ENCODE measurements at regions not wholly inside any gene's neighbourhood (a gene's known extent, or its start where the extent isn't known, plus 50 kb on each side); places are given as distances from the start of the nearest gene placed in this dataset.

DNA sequence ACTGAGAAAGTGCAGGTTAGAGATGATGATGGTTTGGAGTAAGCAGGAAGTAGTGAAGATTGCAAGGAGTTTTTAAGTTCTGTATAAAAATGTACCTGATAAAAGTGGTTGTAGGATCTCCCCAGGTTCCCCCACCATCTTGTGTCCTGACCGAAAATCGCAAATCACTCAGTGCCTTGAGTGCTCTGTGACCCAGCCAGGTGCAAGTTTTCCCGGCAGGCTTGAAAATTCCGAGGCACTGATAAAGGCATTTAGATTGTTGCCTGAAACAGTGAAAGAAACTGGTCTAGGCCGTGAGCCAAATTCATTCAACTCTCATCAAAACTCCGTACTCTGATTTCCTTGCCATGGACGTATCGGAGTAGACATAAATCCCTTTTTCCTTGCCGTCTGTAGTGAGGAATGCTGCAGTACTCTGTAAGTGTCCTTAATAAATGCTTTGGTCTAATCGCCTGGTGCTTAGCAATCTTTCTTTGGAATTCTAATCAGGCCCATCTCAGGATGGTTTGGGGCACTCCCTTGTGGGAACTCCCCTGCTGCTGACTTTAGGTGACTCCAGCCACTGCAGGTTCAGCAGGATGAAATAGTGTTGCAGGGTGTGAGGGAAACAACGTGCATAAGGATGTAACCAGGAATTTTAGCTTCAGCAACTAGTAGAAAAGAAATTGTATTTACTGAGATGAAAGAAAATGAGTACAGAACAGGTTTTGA is 1199.8 kb upstream of the MAP3K7 start (continued):
- TF ChIP-seq, protein P1, sequence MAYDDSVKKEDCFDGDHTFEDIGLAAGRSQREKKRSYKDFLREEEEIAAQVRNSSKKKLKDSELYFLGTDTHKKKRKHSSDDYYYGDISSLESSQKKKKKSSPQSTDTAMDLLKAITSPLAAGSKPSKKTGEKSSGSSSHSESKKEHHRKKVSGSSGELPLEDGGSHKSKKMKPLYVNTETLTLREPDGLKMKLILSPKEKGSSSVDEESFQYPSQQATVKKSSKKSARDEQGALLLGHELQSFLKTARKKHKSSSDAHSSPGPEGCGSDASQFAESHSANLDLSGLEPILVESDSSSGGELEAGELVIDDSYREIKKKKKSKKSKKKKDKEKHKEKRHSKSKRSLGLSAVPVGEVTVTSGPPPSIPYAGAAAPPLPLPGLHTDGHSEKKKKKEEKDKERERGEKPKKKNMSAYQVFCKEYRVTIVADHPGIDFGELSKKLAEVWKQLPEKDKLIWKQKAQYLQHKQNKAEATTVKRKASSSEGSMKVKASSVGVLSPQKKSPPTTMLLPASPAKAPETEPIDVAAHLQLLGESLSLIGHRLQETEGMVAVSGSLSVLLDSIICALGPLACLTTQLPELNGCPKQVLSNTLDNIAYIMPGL (CRISPR knock-in tag; IDR thresholded peaks at IDR 0.05; ENCODE audit: borderline replicate concordance) = no peak
- TF ChIP-seq POLR2AphosphoS2 (conservative IDR thresholded peaks at IDR 0.05; ENCODE audit: low read length) = no peak

DNA sequence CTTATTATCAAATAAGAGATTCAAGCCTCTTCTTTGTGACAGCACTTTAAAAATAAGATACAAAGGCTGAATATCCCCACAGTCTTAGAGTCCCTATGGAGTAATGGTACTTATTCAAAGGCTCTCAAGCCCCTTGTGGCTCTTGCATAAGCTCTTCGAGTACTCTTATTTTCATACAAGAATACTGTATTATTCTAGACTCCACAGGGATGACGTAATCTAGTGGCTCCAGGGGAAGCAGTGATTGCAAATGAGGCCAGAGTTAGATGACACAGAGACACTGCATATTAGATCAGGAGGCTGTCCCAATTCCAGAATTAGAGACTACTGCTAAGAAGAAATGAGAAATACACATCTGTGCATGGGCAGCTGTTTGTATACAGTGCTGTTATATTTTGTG is 1195.9 kb upstream of the MAP3K7 start:
- H3K9me3 ChIP-seq = no peaks in the 10 kb centered on the region
- POLR2A ChIA-PET = no interaction called here
- CTCF ChIA-PET = no interaction called here
- no peak overlapping the region for H3K27ac ChIP-seq
- H3K4me2 ChIP-seq = no peak overlapping the region
- DNase-seq (ENCODE audit: low read depth in 1 of 2, low spot score in 1 of 2) (no peak), FAIRE-seq (no peak), ATAC-seq (no peak)
- WGBS (ENCODE audit: missing lambda C conversion rate) = 8% methylated on average over 2 of the region's 2 CpGs
- TF ChIP-seq SREBF2 (IDR thresholded peaks at IDR 0.05) (no peak), EHMT2 (IDR thresholded peaks at IDR 0.05; ENCODE audit: low read depth) (no peak), HOXA7 (CRISPR knock-in tag; IDR thresholded peaks at IDR 0.05) (no peak), KDM1A (IDR thresholded peaks at IDR 0.05; ENCODE audit: low read depth) (no peak), MYC (IDR thresholded peaks at IDR 0.05; ENCODE audit: borderline replicate concordance, low read length) (no peak), RNF2 (IDR thresholded peaks at IDR 0.05; ENCODE audit: borderline replicate concordance, low read depth) (no peak), PHF8 (IDR thresholded peaks at IDR 0.05; ENCODE audit: borderline replicate concordance, low read depth) (no peak), CHD4 (IDR thresholded peaks at IDR 0.05; ENCODE audit: borderline replicate concordance) (no peak), NR3C1 (IDR thresholded peaks at IDR 0.05) (no peak), RARB (CRISPR knock-in tag; IDR thresholded peaks at IDR 0.05) (no peak), MAZ (IDR thresholded peaks at IDR 0.05; ENCODE audit: borderline replicate concordance, low read depth, low read length) (no peak)
- TF ChIP-seq, protein P2, sequence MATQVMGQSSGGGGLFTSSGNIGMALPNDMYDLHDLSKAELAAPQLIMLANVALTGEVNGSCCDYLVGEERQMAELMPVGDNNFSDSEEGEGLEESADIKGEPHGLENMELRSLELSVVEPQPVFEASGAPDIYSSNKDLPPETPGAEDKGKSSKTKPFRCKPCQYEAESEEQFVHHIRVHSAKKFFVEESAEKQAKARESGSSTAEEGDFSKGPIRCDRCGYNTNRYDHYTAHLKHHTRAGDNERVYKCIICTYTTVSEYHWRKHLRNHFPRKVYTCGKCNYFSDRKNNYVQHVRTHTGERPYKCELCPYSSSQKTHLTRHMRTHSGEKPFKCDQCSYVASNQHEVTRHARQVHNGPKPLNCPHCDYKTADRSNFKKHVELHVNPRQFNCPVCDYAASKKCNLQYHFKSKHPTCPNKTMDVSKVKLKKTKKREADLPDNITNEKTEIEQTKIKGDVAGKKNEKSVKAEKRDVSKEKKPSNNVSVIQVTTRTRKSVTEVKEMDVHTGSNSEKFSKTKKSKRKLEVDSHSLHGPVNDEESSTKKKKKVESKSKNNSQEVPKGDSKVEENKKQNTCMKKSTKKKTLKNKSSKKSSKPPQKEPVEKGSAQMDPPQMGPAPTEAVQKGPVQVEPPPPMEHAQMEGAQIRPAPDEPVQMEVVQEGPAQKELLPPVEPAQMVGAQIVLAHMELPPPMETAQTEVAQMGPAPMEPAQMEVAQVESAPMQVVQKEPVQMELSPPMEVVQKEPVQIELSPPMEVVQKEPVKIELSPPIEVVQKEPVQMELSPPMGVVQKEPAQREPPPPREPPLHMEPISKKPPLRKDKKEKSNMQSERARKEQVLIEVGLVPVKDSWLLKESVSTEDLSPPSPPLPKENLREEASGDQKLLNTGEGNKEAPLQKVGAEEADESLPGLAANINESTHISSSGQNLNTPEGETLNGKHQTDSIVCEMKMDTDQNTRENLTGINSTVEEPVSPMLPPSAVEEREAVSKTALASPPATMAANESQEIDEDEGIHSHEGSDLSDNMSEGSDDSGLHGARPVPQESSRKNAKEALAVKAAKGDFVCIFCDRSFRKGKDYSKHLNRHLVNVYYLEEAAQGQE (IDR thresholded peaks at IDR 0.05) = no peak
- TF ChIP-seq, protein P1 (CRISPR knock-in tag; IDR thresholded peaks at IDR 0.05; ENCODE audit: borderline replicate concordance) = no peak
- TF ChIP-seq, protein P3, sequence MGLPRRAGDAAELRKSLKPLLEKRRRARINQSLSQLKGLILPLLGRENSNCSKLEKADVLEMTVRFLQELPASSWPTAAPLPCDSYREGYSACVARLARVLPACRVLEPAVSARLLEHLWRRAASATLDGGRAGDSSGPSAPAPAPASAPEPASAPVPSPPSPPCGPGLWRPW (IDR thresholded peaks at IDR 0.05) = no peak
- H3K4me3 ChIP-seq = no peak overlapping the region
- no peaks in the 10 kb centered on the region for H3K4me1 ChIP-seq

DNA sequence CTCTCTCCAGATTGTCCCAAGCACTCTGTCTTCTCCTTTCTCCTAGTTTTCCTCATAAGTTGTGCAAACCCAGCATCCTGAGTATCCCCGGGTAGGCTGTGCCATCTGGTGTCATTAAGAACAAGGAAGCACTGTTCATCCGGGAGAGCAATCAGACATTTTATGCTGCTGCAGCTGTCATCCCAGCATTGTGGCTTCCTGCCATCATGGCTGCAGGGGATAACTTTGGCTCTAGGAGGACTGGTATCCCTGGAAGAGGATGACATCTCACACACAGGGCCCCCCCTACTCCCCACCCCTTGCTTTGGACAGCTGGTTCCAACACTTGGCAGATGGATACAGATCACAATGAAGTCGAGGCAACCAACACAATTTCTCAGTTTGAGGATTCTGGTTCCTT is 1195.1 kb upstream of the MAP3K7 start:
- ChIA-PET POLR2A (no interaction called here), CTCF (no interaction called here)
- 14% methylated on average over 3 of the region's 3 CpGs for WGBS (ENCODE audit: missing lambda C conversion rate)
- Histone ChIP-seq H3K27ac (no peak overlapping the region), H3K9me3 (no peaks in the 10 kb centered on the region), H3K4me2 (no peak overlapping the region), H3K4me1 (no peaks in the 10 kb centered on the region), H3K4me3 (no peak overlapping the region)
- no peak for FAIRE-seq
- ATAC-seq = no peak
- no peak for DNase-seq (ENCODE audit: low read depth in 1 of 2, low spot score in 1 of 2)
- TF ChIP-seq POLR2A (IDR thresholded peaks at IDR 0.05; ENCODE audit: low read length) (no peak), SREBF2 (IDR thresholded peaks at IDR 0.05) (no peak), KDM5A (IDR thresholded peaks at IDR 0.05) (no peak), CEBPB (IDR thresholded peaks at IDR 0.05) (no peak), FOSB (CRISPR knock-in tag; IDR thresholded peaks at IDR 0.05) (no peak), KDM1A (IDR thresholded peaks at IDR 0.05; ENCODE audit: low read depth) (no peak), PHF8 (IDR thresholded peaks at IDR 0.05; ENCODE audit: borderline replicate concordance, low read depth) (no peak), ZSCAN20 (CRISPR knock-in tag; IDR thresholded peaks at IDR 0.05) (no peak), NR3C1 (IDR thresholded peaks at IDR 0.05) (no peak)
- TF ChIP-seq, protein P2 (IDR thresholded peaks at IDR 0.05) = no peak
- TF ChIP-seq, protein P4, sequence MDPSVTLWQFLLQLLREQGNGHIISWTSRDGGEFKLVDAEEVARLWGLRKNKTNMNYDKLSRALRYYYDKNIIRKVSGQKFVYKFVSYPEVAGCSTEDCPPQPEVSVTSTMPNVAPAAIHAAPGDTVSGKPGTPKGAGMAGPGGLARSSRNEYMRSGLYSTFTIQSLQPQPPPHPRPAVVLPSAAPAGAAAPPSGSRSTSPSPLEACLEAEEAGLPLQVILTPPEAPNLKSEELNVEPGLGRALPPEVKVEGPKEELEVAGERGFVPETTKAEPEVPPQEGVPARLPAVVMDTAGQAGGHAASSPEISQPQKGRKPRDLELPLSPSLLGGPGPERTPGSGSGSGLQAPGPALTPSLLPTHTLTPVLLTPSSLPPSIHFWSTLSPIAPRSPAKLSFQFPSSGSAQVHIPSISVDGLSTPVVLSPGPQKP (IDR thresholded peaks at IDR 0.05; ENCODE audit: low read depth, low read length) = no peak
